Stimulated activated CD4-positive, alpha-beta T cell treated with anti-CD3 and anti-CD28 coated beads, Interleukin-12 subunit alpha, Interleukin-12 subunit beta, amount 100 ng/mL, for 48 hours (primary cell): ENCODE measurements at regions not wholly inside any gene's neighbourhood (a gene's known extent, or its start where the extent isn't known, plus 50 kb on each side); places are given as distances from the start of the nearest gene placed in this dataset.
"Not testable (repeated sequence)": the region's sequence is repeated elsewhere in the genome, so short reads cannot be mapped to it uniquely, and the experiment has no call there.

Source experiments
- DNase-seq, 3 donors: peaks; one replicate each; pipeline ENCODE4 v3.0.0-alpha.2; 2020; ENCODE audit warnings: low read depth in 2 of 3, low spot score in 1 of 3

GRCh38 chr10:117458571-117458970 is 83.3 kb upstream of the PDZD8 start:
- no peak for DNase-seq

- no peak for DNase-seq
Observed at GRCh38 chr10:117457932-117458331, 82.7 kb upstream of the PDZD8 start.

DNA sequence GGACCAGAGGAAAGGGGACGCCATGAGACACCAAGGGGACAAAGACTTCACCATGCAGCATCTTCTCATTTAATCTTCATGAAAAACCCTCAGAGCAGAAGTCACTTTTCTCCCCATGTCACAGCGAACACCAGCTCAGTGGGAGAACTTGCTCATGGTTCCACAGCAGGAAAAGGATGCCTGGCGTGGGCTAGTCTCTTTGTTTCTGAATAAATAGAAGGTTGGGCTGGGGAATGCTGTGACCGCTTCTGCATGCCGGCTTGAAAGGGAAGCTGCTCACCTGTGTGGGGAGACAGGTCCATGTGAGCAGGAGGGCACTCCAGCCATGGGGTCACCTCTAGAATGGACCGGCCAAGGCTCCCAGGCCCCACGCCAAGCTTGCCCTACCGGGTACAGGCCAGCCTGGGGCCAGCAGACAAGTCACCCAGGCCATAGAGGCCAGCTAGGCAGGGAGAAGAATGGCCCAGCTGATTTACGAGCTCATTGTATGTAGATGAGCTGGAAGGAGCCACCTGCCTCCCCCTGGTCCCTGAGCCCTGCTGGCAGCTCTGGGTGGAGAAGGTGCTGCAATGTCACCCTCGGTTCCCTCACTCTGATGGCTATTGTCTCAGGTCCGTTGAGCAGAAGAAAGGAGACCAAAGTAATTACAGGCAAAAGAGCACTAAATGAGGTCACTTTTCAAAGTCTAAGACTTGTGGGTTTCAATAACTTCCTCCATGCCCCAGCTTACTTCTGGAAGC is 82.0 kb upstream of the PDZD8 start:
- no peak for DNase-seq

DNA sequence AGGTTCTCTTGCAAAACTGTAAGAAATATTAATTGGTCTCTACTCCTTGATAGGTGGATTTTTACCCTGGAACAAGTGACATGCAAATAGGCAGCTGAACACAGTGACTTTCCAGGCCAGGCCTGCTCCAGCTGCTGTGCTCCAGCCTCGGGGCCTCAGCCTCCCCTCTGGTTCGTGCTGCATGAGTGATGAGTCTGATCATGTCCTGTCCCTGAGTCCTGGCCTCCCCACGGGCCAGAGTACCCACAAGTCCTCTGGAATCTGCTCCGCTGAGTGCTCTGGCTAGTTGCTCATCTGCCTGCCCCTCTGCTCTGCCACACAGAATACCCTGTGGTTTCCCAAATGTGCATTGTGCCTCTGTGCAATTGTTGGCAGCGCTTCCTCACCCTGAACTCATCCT is 80.1 kb upstream of the PDZD8 start:
- DNase-seq, result no peak

GRCh38 chr10:117454502-117454901 is 79.3 kb upstream of the PDZD8 start:
- no peak for DNase-seq

DNA sequence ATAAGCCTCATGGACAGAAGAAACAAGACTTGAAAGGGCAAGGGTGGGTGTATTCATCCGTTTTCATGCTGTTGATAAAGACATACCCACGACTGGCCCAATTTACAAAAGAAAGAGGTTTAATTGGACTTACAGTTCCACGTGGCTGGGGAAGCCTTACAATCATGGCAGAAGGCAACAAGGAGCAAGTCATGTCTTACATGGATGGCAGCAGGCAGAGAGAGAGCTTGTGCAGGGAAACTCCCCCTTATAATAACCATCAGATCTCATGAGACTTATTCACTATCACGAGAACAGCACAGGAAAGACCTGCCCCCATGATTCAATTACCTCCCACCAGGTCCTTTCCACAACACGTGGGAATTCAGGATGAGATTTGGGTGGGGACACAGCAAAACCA is 78.2 kb upstream of the PDZD8 start:
- DNase-seq, result not testable (repeated sequence)

DNA sequence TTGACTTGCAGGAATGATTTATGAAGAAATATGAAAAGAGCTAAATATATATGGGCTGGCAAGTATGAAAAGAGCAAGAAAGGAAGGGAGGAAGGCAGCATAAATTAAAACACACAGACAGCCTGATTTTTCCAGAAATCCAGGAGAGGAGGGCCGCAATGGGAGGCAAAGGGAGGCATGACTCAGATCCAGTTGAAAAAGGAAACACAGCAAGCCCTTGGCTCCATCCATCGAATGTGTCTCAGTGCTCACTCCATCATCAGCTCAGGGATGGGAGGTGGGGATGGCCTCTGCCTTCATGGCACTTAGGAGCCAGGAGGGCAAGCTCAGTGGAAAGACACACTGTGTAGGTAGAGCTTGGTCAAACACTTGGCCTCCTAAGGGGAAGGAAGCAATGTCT is 75.7 kb upstream of the PDZD8 start:
- no peak for DNase-seq

GRCh38 chr10:117449636-117450035 is 74.4 kb upstream of the PDZD8 start:
- DNase-seq, result no peak

DNA sequence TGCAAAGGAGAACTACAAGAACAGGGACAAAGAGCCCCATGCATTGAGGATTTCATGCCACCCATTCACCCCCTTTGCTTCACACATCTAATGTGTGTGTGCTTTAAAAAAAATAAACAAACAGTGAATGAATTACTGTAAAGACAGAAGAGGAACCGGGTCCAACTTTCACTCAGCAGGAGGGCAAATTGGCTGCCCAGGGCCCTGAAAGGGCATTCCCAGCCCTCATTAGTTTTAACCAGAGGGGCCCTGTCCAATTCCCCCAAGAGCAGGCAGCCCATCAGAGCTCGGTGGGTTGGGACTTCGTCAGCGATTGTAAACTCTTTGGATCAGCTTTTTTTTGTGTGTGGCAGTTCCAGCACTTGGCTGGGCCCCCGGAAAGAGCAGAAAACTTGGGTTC is 73.6 kb upstream of the PDZD8 start:
- DNase-seq, result no peak

- DNase-seq, result no peak
Observed at GRCh38 chr10:117445992-117446391, 70.8 kb upstream of the PDZD8 start.

- DNase-seq, result no peak
Observed at GRCh38 chr10:117444497-117445040, 69.3 kb upstream of the PDZD8 start.

DNA sequence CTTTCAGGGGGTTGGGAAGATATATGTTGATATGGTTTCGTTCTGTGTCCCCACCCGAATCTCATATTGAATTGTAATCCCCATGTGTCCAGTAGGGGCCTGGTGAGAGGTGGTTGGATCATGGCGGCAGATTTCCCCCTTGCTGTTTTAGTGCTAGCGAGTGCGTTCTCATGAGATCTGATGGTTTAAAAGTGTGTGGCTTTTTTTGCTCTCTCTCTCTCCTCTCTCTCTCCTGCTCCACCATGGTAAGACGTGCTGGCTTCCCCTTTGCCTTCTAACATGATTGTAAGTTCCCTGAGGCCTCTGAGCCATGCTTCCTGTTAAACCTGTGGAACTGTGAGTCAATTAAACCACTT is 68.4 kb upstream of the PDZD8 start:
- DNase-seq, result no peak

- peak; percentile 8 to 45 (median 44) for DNase-seq
Observed at GRCh38 chr10:117442944-117443685, 67.9 kb upstream of the PDZD8 start.

DNA sequence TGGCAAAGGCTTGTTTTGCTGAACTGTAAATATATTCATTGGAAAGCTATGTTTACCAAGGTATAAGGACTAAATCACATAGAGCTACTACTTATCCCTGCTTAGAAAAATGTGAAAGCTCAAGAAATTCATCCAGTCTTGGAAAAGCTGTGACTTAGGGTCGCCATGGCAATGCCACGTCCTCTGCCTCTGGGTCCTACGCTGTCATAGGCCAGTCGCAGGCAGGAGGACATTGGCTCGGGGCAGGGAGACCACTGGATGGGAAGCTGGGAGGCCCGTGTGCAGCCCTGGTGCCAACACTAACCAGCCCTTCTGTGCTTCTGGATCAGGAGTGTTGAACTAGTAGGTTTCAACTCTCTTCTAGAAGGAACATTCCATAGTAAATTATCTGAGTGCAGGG is 67.3 kb upstream of the PDZD8 start:
- no peak for DNase-seq

- DNase-seq, result no peak
Observed at GRCh38 chr10:117441812-117442443, 66.7 kb upstream of the PDZD8 start.

DNA sequence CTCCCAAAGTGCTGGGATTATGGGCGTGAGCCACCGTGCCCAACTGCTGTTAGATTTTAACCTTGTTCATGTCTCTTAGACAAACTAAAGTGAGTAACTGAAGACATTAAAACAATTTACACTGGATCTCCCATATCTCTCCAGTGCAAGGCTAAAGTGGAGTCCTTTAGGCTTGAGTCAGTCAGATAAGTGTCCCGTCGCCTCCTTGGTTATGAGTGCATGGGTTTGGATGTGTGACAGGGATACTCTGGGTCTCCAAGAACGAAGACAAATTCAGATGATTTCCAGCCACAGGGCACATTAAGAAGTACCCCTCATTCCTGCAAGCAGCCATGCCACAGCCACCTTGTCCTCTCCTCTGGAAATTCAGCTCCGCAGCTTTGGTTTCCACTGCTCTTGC is 66.1 kb upstream of the PDZD8 start:
- no peak for DNase-seq

DNA sequence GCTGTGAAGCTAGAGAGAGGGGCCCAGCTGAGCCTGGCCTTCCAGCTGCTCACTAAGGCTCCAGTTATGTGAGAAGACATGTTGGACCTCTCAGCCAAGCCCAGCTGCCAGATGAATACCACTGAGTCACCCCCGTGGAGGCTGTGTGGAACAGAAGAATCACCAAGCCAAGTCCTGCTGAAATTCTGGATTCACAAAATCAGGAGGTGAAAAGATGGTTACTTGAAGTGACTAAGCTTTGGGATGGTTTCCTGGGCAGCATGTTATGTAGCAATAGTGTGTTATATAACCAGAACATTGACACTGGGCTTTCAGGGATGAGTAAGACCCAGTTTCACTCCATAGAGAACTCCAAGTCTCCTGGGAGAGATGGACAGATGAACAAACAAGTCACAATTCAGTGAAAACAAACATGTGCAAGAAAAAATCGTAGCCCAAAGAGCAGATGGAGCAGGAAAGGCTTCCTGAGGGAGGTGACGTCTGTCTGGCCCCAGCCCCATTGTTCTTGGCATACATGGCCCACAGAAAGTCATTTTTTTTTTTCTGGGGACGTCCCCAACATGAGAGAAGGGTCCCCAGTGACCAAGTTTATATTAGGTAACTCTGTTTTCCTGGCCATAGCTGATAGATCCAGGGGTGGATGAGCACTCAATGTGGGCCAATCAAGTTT is 64.1 kb upstream of the PDZD8 start:
- no peak for DNase-seq

- no peak for DNase-seq
Observed at GRCh38 chr10:117432866-117433265, 57.6 kb upstream of the PDZD8 start.

DNA sequence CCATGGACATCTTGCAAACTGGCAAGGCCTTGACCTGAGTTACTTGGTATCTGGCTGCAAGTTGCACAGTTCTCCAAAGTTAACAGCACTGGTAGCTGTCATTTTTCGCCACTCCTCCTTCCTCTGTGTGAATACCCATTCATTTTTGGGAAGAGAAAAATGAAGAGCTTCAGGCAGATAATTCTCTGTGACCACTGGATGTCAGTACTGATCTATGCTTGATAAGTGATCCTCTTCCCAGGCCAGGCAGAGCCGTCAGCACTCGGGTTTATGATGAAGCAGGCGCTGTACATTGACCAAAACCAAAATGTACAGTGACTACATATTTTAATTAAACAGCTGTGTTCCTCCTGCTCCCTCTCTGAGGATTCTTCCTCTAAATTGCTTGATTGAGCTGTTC is 55.9 kb upstream of the PDZD8 start:
- DNase-seq, result no peak

- not testable (repeated sequence) for DNase-seq
Observed at GRCh38 chr10:117430535-117430934, 55.3 kb upstream of the PDZD8 start.

GRCh38 chr10:117429643-117430265 is 54.5 kb upstream of the PDZD8 start:
- no peak for DNase-seq
